RCC 7860 (cell line): ENCODE measurements at regions not wholly inside any gene's neighbourhood (a gene's known extent, or its start where the extent isn't known, plus 50 kb on each side); places are given as distances from the start of the nearest gene placed in this dataset.

ENCODE experiments used
- DNase-seq: peaks from one replicate; pipeline ENCODE4 v3.0.0-alpha.2; 2015; ENCODE audit warnings: low spot score
- FAIRE-seq: peaks from 2 replicates; lab custom pipeline; 2012; peaks lifted over from hg19 to GRCh38; lab: Jason Lieb, UNC

- FAIRE-seq (no peak), DNase-seq (peak; percentile 48)
These were observed 156.3 kb upstream of the FST start for GRCh38 chr5:53323943-53324642.

GRCh38 chr5:53326424-53327153 lies 153.8 kb upstream of the FST start:
- DNase-seq (no peak), FAIRE-seq (no peak)

- no peak for DNase-seq
These were observed 152.6 kb upstream of the FST start for GRCh38 chr5:53327811-53328334.

GRCh38 chr5:53330491-53330890 lies 149.9 kb upstream of the FST start:
- DNase-seq, result no peak
- FAIRE-seq, result no peak

More at GRCh38 chr5:53327811-53328334, 152.6 kb upstream of the FST start:
- FAIRE-seq, result no peak

GRCh38 chr5:53331463-53331862 lies 149.0 kb upstream of the FST start:
- DNase-seq, result peak; percentile 39
- FAIRE-seq, result no peak

GRCh38 chr5:53333160-53333559 lies 147.3 kb upstream of the FST start:
- DNase-seq (no peak), FAIRE-seq (no peak)

- no peak for FAIRE-seq
- DNase-seq, result no peak
These were observed 145.9 kb upstream of the FST start for GRCh38 chr5:53334431-53334941.

GRCh38 chr5:53335115-53335514 lies 145.3 kb upstream of the FST start:
- FAIRE-seq, result no peak
- DNase-seq, result no peak

GRCh38 chr5:53337827-53338226 lies 142.6 kb upstream of the FST start:
- FAIRE-seq (no peak), DNase-seq (no peak)

- FAIRE-seq (no peak), DNase-seq (no peak)
These were observed 141.5 kb upstream of the FST start for GRCh38 chr5:53338971-53339370.

GRCh38 chr5:53339962-53340540 lies 140.4 kb upstream of the FST start:
- no peak for FAIRE-seq

GRCh38 chr5:53340956-53341750 lies 139.3 kb upstream of the FST start:
- DNase-seq, result no peak
- FAIRE-seq, result no peak

More at GRCh38 chr5:53339962-53340540, 140.4 kb upstream of the FST start:
- DNase-seq, result no peak

GRCh38 chr5:53342236-53342635 lies 138.2 kb upstream of the FST start:
- DNase-seq, result no peak
- FAIRE-seq, result no peak

- FAIRE-seq, result no peak
- peak; percentile 18 for DNase-seq
These were observed 137.2 kb upstream of the FST start for GRCh38 chr5:53343187-53343586.

GRCh38 chr5:53350368-53350767 lies 130.1 kb upstream of the FST start:
- DNase-seq (no peak), FAIRE-seq (no peak)

GRCh38 chr5:53350991-53351770 lies 129.2 kb upstream of the FST start:
- no peak for FAIRE-seq
- no peak for DNase-seq

- FAIRE-seq (no peak), DNase-seq (no peak)
These were observed 125.1 kb upstream of the FST start for GRCh38 chr5:53355316-53355715.

GRCh38 chr5:53355931-53356330 lies 124.5 kb upstream of the FST start:
- no peak for FAIRE-seq

GRCh38 chr5:53357439-53357838 lies 123.0 kb upstream of the FST start:
- no peak for FAIRE-seq
- no peak for DNase-seq

More at GRCh38 chr5:53355931-53356330, 124.5 kb upstream of the FST start:
- no peak for DNase-seq

- FAIRE-seq, result no peak
These were observed 121.6 kb upstream of the FST start for GRCh38 chr5:53358794-53359193.

More at GRCh38 chr5:53358794-53359193, 121.6 kb upstream of the FST start:
- no peak for DNase-seq
